Panc1 (cell line): ENCODE measurements at regions not wholly inside any gene's neighbourhood (a gene's known extent, or its start where the extent isn't known, plus 50 kb on each side); places are given as distances from the start of the nearest gene placed in this dataset.

Experiments used
- POLR2AphosphoS5 ChIP-seq: IDR thresholded peaks from 2 replicates; pipeline ENCODE4 v1.6.1; 2012; ENCODE audit warnings: mild to moderate bottlenecking, low read depth, low read length, moderate library complexity
- TF ChIP-seq, protein P1 (sequence below): fragments of 450-650 bp; IDR thresholded peaks from 2 replicates; pipeline ENCODE4 v1.5.1; 2017; ENCODE audit warnings: mild to moderate bottlenecking

DNA sequence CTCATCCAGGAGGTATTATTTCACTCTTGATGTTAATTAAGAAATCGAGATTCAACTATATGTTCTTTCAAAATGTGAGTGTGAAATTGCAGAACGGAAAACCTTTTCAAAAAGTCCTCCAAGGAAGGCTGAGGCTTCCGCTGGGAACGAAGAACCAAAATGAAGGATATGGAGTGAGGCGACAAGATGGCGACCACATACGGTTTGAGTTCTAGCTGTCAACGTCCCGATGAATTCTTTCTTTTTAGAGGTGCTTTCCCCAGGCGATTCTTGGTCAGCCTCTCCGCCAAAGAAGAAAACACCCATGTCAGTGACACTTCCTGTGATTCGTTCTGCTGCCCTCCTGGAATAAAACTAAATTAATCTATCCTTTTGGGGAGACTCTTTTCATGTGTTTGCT is 78.3 kb upstream of the ADAMTS16 start:
- no peak for TF ChIP-seq POLR2AphosphoS5
- TF ChIP-seq, protein P1, sequence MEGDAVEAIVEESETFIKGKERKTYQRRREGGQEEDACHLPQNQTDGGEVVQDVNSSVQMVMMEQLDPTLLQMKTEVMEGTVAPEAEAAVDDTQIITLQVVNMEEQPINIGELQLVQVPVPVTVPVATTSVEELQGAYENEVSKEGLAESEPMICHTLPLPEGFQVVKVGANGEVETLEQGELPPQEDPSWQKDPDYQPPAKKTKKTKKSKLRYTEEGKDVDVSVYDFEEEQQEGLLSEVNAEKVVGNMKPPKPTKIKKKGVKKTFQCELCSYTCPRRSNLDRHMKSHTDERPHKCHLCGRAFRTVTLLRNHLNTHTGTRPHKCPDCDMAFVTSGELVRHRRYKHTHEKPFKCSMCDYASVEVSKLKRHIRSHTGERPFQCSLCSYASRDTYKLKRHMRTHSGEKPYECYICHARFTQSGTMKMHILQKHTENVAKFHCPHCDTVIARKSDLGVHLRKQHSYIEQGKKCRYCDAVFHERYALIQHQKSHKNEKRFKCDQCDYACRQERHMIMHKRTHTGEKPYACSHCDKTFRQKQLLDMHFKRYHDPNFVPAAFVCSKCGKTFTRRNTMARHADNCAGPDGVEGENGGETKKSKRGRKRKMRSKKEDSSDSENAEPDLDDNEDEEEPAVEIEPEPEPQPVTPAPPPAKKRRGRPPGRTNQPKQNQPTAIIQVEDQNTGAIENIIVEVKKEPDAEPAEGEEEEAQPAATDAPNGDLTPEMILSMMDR = no peak
